ENCODE measurements at regions not wholly inside any gene's neighbourhood (a gene's known extent, or its start where the extent isn't known, plus 50 kb on each side); places are given as distances from the start of the nearest gene placed in this dataset.
A peak's percentile ranks its signal among the peaks of the same experiment; 100 is the strongest.

DNA sequence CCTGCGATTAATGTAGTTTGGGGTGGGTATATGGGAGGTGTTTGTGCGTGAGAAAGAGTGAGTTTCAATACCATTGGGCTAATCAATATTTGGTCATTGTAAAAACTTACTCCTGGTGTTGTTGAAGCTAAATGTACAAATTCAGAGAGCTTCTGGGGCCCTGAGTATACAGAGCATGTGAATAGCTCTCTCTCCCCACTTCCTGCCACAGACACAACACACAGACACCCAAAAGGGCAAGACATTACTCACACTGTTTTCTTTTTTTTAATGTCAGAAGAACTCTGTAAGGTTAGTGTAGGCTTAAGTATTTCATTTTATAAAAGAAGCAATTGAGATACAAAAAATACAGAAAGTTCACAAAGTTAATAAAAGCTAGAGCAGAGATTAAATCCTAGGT lies 151.3 kb upstream of the KCNIP4 start:
- Histone ChIP-seq H3K4me2 (peak overlapping the region; percentile 13; the same call in 1 of the 2 replicates), H3K27me3 (ENCODE audit: insufficient read depth) (no peaks in the 10 kb centered on the region), H2AFZ (ENCODE audit: low read depth) (0 out of 2 replicates have a peak overlapping the region, but pooled peaks have one; percentile 6), H3K9me2 (0 out of 2 replicates have a peak, but pooled peaks cover 3% of the 10 kb centered on the region), H3K79me2 (ENCODE audit: insufficient read depth) (no peaks in the 10 kb centered on the region), H3K4me1 (ENCODE audit: control insufficient read depth in 1 of 2, insufficient read depth in 2 of 2, low read depth in 1 of 2, low read length in 1 of 2) (no peaks in the 10 kb centered on the region; a peak in 1 of 4 replicates), H3K9me3 (no peaks in the 10 kb centered on the region), H4K20me1 (ENCODE audit: insufficient read depth) (no peaks in the 10 kb centered on the region), H3K4me3 (ENCODE audit: low read depth in 2 of 2, low read length in 1 of 2) (no peak overlapping the region), H3K36me3 (replicated peaks in 1 of 2; ENCODE audit: control insufficient read depth in 1 of 2, insufficient read depth in 2 of 2, low read length in 1 of 2) (no peaks in the 10 kb centered on the region), H3K9ac (no peak overlapping the region), H3F3A (replicated peaks; ENCODE audit: insufficient read depth) (no peaks in the 10 kb centered on the region), H3K27ac (ENCODE audit: low read depth in 2 of 2, low read length in 1 of 2) (peak overlapping the region; percentile 28 to 47; a peak in 3 of 4 replicates)
- no peak for DNase-seq
- TF ChIP-seq RXRA (IDR thresholded peaks at IDR 0.05; ENCODE audit: borderline replicate concordance, low read depth) (no peak), GATA2 (CRISPR knock-in tag; IDR thresholded peaks at IDR 0.05) (no peak), ELF1 (IDR thresholded peaks at IDR 0.05) (no peak), MEF2A (IDR thresholded peaks at IDR 0.05; ENCODE audit: borderline replicate concordance, low read depth) (no peak), POLR2AphosphoS5 (IDR thresholded peaks at IDR 0.05; ENCODE audit: low read depth, low read length) (no peak), GABPA (IDR thresholded peaks at IDR 0.05; ENCODE audit: low read depth) (no peak), NFIC (IDR thresholded peaks at IDR 0.05; ENCODE audit: borderline replicate concordance) (no peak), EP300 (IDR thresholded peaks at IDR 0.05; ENCODE audit: borderline replicate concordance in 1 of 2, low read depth in 1 of 2, low read length in 1 of 2) (no peak), TEAD4 (IDR thresholded peaks at IDR 0.05; ENCODE audit: borderline replicate concordance, insufficient read depth) (no peak), RAD21 (IDR thresholded peaks at IDR 0.05; ENCODE audit: low read length) (no peak), REST (IDR thresholded peaks at IDR 0.05; ENCODE audit: low read depth, low read length) (no peak), SMC3 (IDR thresholded peaks at IDR 0.05; ENCODE audit: low read depth, low read length) (no peak), TAF1 (IDR thresholded peaks at IDR 0.05; ENCODE audit: borderline replicate concordance, low read depth, low read length) (no peak), ZBTB33 (IDR thresholded peaks at IDR 0.05; ENCODE audit: borderline replicate concordance, low read depth) (no peak), FOXM1 (IDR thresholded peaks at IDR 0.05; ENCODE audit: low read depth) (no peak)
- TF ChIP-seq, protein P1, sequence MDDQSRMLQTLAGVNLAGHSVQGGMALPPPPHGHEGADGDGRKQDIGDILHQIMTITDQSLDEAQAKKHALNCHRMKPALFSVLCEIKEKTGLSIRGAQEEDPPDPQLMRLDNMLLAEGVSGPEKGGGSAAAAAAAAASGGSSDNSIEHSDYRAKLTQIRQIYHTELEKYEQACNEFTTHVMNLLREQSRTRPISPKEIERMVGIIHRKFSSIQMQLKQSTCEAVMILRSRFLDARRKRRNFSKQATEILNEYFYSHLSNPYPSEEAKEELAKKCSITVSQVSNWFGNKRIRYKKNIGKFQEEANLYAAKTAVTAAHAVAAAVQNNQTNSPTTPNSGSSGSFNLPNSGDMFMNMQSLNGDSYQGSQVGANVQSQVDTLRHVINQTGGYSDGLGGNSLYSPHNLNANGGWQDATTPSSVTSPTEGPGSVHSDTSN (IDR thresholded peaks at IDR 0.05), result no peak
- 25% methylated on average over 2 of the region's 2 CpGs for WGBS (ENCODE audit: low lambda C conversion rate)
- ChIA-PET POLR2A (no interaction called here), CTCF (interaction anchor here (0.5 kb wide), 1 partner anchor 66 kb away, joined by 3 read pairs; no protein-coding TSS in a partner anchor)
